NCI-H2029 treated with DMSO at 0.1 percent for 48 hours (cell line): ENCODE measurements at regions not wholly inside any gene's neighbourhood (a gene's known extent, or its start where the extent isn't known, plus 50 kb on each side); places are given as distances from the start of the nearest gene placed in this dataset.
"Not testable (repeated sequence)": the region's sequence is repeated elsewhere in the genome, so short reads cannot be mapped to it uniquely, and the experiment has no call there.

ENCODE experiments used
- DNase-seq: peaks from one replicate; lab custom pipeline; 2025; lab: John Stamatoyannopoulos, UW

GRCh38 chr10:63783882-63784281, 262.7 kb downstream of the REEP3 start:
- DNase-seq, result no peak

- DNase-seq, result no peak
These were observed 267.1 kb downstream of the REEP3 start for GRCh38 chr10:63788152-63788821.

- DNase-seq, result no peak
These were observed 274.1 kb downstream of the REEP3 start for GRCh38 chr10:63795094-63795860.

GRCh38 chr10:63798599-63799498, 277.6 kb downstream of the REEP3 start:
- DNase-seq, result no peak

- DNase-seq, result no peak
These were observed 278.5 kb downstream of the REEP3 start for GRCh38 chr10:63799521-63800300.

- no peak for DNase-seq
These were observed 280.0 kb downstream of the REEP3 start for GRCh38 chr10:63801166-63801565.

- DNase-seq, result no peak
These were observed 285.1 kb downstream of the REEP3 start for GRCh38 chr10:63806330-63806729.

GRCh38 chr10:63812501-63812900, 291.3 kb downstream of the REEP3 start:
- DNase-seq, result no peak

GRCh38 chr10:63819753-63820329, 298.6 kb downstream of the REEP3 start:
- no peak for DNase-seq

GRCh38 chr10:63822496-63822895, 301.3 kb downstream of the REEP3 start:
- no peak for DNase-seq

GRCh38 chr10:63825111-63825510, 303.9 kb downstream of the REEP3 start:
- DNase-seq, result no peak

GRCh38 chr10:63825766-63826165, 304.6 kb downstream of the REEP3 start:
- no peak for DNase-seq

- not testable (repeated sequence) for DNase-seq
These were observed 305.8 kb downstream of the REEP3 start for GRCh38 chr10:63827018-63827417.

GRCh38 chr10:63829020-63829419, 307.8 kb downstream of the REEP3 start:
- DNase-seq, result no peak

GRCh38 chr10:63829573-63830149, 308.5 kb downstream of the REEP3 start:
- no peak for DNase-seq

GRCh38 chr10:63832686-63833085, 311.5 kb downstream of the REEP3 start:
- DNase-seq, result no peak

GRCh38 chr10:63833411-63834060, 312.3 kb downstream of the REEP3 start:
- DNase-seq, result no peak

- no peak for DNase-seq
These were observed 315.7 kb downstream of the REEP3 start for GRCh38 chr10:63836666-63837442.

- DNase-seq, result no peak
These were observed 320.6 kb downstream of the REEP3 start for GRCh38 chr10:63841761-63842160.

GRCh38 chr10:63843107-63843506, 321.9 kb downstream of the REEP3 start:
- no peak for DNase-seq
